NCI-H1092 (cell line): ENCODE measurements at regions not wholly inside any gene's neighbourhood (a gene's known extent, or its start where the extent isn't known, plus 50 kb on each side); places are given as distances from the start of the nearest gene placed in this dataset.
"Not testable (repeated sequence)": the region's sequence is repeated elsewhere in the genome, so short reads cannot be mapped to it uniquely, and the experiment has no call there.

ENCODE experiments used
- DNase-seq: peaks from one replicate; lab custom pipeline; 2025; lab: John Stamatoyannopoulos, UW

- DNase-seq: no peak
These were observed 112.5 kb upstream of the PAXBP1 start for GRCh38 chr21:32884062-32884461.

- no peak for DNase-seq
These were observed 114.8 kb upstream of the PAXBP1 start for GRCh38 chr21:32886339-32886738.

GRCh38 chr21:32887026-32887425 is 115.5 kb upstream of the PAXBP1 start:
- no peak for DNase-seq

- no peak for DNase-seq
These were observed 117.4 kb upstream of the PAXBP1 start for GRCh38 chr21:32888971-32889370.

- DNase-seq: no peak
These were observed 118.0 kb upstream of the PAXBP1 start for GRCh38 chr21:32889596-32889995.

GRCh38 chr21:32894321-32894720 is 122.8 kb upstream of the PAXBP1 start:
- no peak for DNase-seq

GRCh38 chr21:32900814-32901213 is 124.9 kb upstream of the OLIG2 start:
- DNase-seq: no peak

- DNase-seq: no peak
These were observed 118.2 kb upstream of the OLIG2 start for GRCh38 chr21:32907521-32907920.

- no peak for DNase-seq
These were observed 117.2 kb upstream of the OLIG2 start for GRCh38 chr21:32908534-32908933.

GRCh38 chr21:32909393-32909792 is 116.3 kb upstream of the OLIG2 start:
- no peak for DNase-seq

- DNase-seq: no peak
These were observed 111.2 kb upstream of the OLIG2 start for GRCh38 chr21:32914424-32915039.

GRCh38 chr21:32915099-32915498 is 110.6 kb upstream of the OLIG2 start:
- DNase-seq: no peak

- no peak for DNase-seq
These were observed 109.6 kb upstream of the OLIG2 start for GRCh38 chr21:32916088-32916487.

GRCh38 chr21:32916522-32917099 is 109.1 kb upstream of the OLIG2 start:
- no peak for DNase-seq

GRCh38 chr21:32917362-32918135 is 108.2 kb upstream of the OLIG2 start:
- DNase-seq: no peak

- DNase-seq: no peak
These were observed 107.1 kb upstream of the OLIG2 start for GRCh38 chr21:32918478-32919120.

- no peak for DNase-seq
These were observed 105.3 kb upstream of the OLIG2 start for GRCh38 chr21:32920474-32920873.

- no peak for DNase-seq
These were observed 104.0 kb upstream of the OLIG2 start for GRCh38 chr21:32921632-32922230.

- DNase-seq: no peak
These were observed 100.6 kb upstream of the OLIG2 start for GRCh38 chr21:32925098-32925497.

GRCh38 chr21:32929633-32930038 is 96.1 kb upstream of the OLIG2 start:
- DNase-seq: no peak

GRCh38 chr21:32930673-32931072 is 95.1 kb upstream of the OLIG2 start:
- no peak for DNase-seq

- DNase-seq: not testable (repeated sequence)
These were observed 91.7 kb upstream of the OLIG2 start for GRCh38 chr21:32934068-32934467.
